NCI-H446 treated with DMSO at 0.1 percent for 48 hours (cell line): ENCODE measurements at regions not wholly inside any gene's neighbourhood (a gene's known extent, or its start where the extent isn't known, plus 50 kb on each side); places are given as distances from the start of the nearest gene placed in this dataset.
"Not testable (repeated sequence)": the region's sequence is repeated elsewhere in the genome, so short reads cannot be mapped to it uniquely, and the experiment has no call there.

Experiments
- DNase-seq: peaks from one replicate; lab custom pipeline; 2025; lab: John Stamatoyannopoulos, UW

- DNase-seq = no peak
Measured at GRCh38 chr6:63440594-63440993, 120.8 kb upstream of the LGSN start.

- no peak for DNase-seq
Measured at GRCh38 chr6:63441266-63441956, 121.6 kb upstream of the LGSN start.

- no peak for DNase-seq
Measured at GRCh38 chr6:63442870-63443269, 123.1 kb upstream of the LGSN start.

- no peak for DNase-seq
Measured at GRCh38 chr6:63444768-63445167, 125.0 kb upstream of the LGSN start.

GRCh38 chr6:63446405-63446804 is 125.9 kb upstream of the LOC128125822 start:
- DNase-seq = no peak

GRCh38 chr6:63447134-63447533 is 125.1 kb upstream of the LOC128125822 start:
- no peak for DNase-seq

GRCh38 chr6:63448229-63448628 is 124.1 kb upstream of the LOC128125822 start:
- no peak for DNase-seq

GRCh38 chr6:63449714-63450113 is 122.6 kb upstream of the LOC128125822 start:
- no peak for DNase-seq

GRCh38 chr6:63451238-63451637 is 121.0 kb upstream of the LOC128125822 start:
- DNase-seq = no peak

GRCh38 chr6:63452125-63452524 is 120.2 kb upstream of the LOC128125822 start:
- no peak for DNase-seq

- DNase-seq = no peak
Measured at GRCh38 chr6:63456734-63457133, 115.5 kb upstream of the LOC128125822 start.

GRCh38 chr6:63458480-63459115 is 113.7 kb upstream of the LOC128125822 start:
- no peak for DNase-seq

GRCh38 chr6:63459814-63460213 is 112.5 kb upstream of the LOC128125822 start:
- no peak for DNase-seq

GRCh38 chr6:63460971-63461370 is 111.3 kb upstream of the LOC128125822 start:
- no peak for DNase-seq

GRCh38 chr6:63464060-63464459 is 108.2 kb upstream of the LOC128125822 start:
- no peak for DNase-seq

GRCh38 chr6:63465750-63466149 is 106.5 kb upstream of the LOC128125822 start:
- DNase-seq = no peak

- no peak for DNase-seq
Measured at GRCh38 chr6:63466242-63466733, 106.0 kb upstream of the LOC128125822 start.

GRCh38 chr6:63467247-63467954 is 104.9 kb upstream of the LOC128125822 start:
- no peak for DNase-seq

GRCh38 chr6:63471145-63471544 is 101.1 kb upstream of the LOC128125822 start:
- DNase-seq = not testable (repeated sequence)

- no peak for DNase-seq
Measured at GRCh38 chr6:63471654-63472053, 100.6 kb upstream of the LOC128125822 start.

- DNase-seq = no peak
Measured at GRCh38 chr6:63475707-63476106, 96.6 kb upstream of the LOC128125822 start.

GRCh38 chr6:63476302-63476701 is 96.0 kb upstream of the LOC128125822 start:
- DNase-seq = no peak
